ENCODE measurements at regions not wholly inside any gene's neighbourhood (a gene's known extent, or its start where the extent isn't known, plus 50 kb on each side); places are given as distances from the start of the nearest gene placed in this dataset.

DNA sequence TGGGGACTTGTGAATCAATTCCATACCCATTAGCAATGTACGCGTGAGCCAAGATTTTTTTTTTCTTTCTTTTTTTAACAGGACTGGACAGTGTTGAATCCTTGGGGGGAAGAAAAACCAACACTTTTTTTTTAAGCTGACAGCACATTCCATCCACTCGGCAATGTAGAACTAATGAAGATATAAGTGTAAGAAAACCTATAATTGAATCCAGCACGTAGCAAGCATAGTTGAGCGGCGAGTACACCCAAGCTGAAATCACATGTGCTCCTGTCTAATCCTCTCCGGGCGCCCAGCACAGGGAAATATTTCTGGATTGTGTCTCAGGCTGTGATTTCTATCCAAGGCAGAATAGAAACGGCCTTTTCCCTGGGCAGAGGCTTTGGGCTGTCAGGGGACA is 118.2 kb downstream of the BOD1 start:
- Histone ChIP-seq H4K20me1 (replicated peaks in 1 of 2; ENCODE audit: control insufficient read depth in 1 of 2, insufficient read depth in 2 of 2, low read length in 2 of 2) (no peaks in the 10 kb centered on the region), H2AFZ (ENCODE audit: low read length) (no peak overlapping the region; the same call in 1 of the 2 replicates), H3K23me2 (ENCODE audit: low read depth, low read length) (no peaks in the 10 kb centered on the region), H2BK5ac (ENCODE audit: low read depth, low read length) (no peak overlapping the region), H3K14ac (ENCODE audit: insufficient read length) (no peak overlapping the region), H3K79me1 (ENCODE audit: low read depth, low read length) (no peaks in the 10 kb centered on the region), H3K27ac (ENCODE audit: low read depth, low read length) (no peak overlapping the region), H4K8ac (ENCODE audit: extremely low read depth, insufficient read depth, low read length) (no peak overlapping the region), H3K4me3 (ENCODE audit: extremely low read depth in 1 of 4, insufficient read depth in 2 of 4, low read depth in 3 of 4, low read length in 4 of 4) (no peak overlapping the region), H3K4ac (replicated peaks; ENCODE audit: insufficient read length, low read depth, low read length) (no peak overlapping the region), H4K91ac (replicated peaks; ENCODE audit: insufficient read length, low read length) (no peak overlapping the region), H4K5ac (ENCODE audit: insufficient read length, low read depth, low read length) (no peak overlapping the region), H3K27me3 (replicated peaks in 1 of 4; ENCODE audit: control insufficient read depth in 3 of 4, extremely low read depth in 1 of 4, insufficient read depth in 3 of 4, low read length in 3 of 4) (no peaks in the 10 kb centered on the region; a peak in 1 of 7 replicates), H3K79me2 (ENCODE audit: control insufficient read depth in 1 of 2, insufficient read depth in 2 of 2, low read length in 2 of 2) (no peaks in the 10 kb centered on the region), H3K36me3 (ENCODE audit: control insufficient read depth in 2 of 4, insufficient read depth in 4 of 4, low read length in 3 of 4) (no peaks in the 10 kb centered on the region), H3K9ac (replicated peaks in 1 of 4; ENCODE audit: extremely low read depth in 1 of 4, low read depth in 3 of 4, low read length in 3 of 4) (no peak overlapping the region), H3K4me2 (ENCODE audit: insufficient read depth in 1 of 2, low read depth in 2 of 2, low read length in 2 of 2) (no peak overlapping the region), H3K18ac (ENCODE audit: extremely low read depth, low read length) (no peak overlapping the region), H3K9me3 (ENCODE audit: insufficient read depth in 2 of 2, low read depth in 1 of 2, low read length in 1 of 2) (no peaks in the 10 kb centered on the region), H3K23ac (ENCODE audit: insufficient read length) (no peak overlapping the region), H2BK20ac (ENCODE audit: low read length) (no peak overlapping the region), H3K56ac (replicated peaks; ENCODE audit: insufficient read length, low read depth, low read length) (no peak overlapping the region), H2BK12ac (ENCODE audit: low read depth, low read length) (0 out of 2 replicates have a peak overlapping the region, but pooled peaks have one; percentile 10), H3K4me1 (replicated peaks in 1 of 4; ENCODE audit: control insufficient read depth in 3 of 4, insufficient read depth in 4 of 4, low read length in 3 of 4) (peaks cover 0 to 7% (median 4%) of the 10 kb centered on the region in 4 experiments; a peak in 5 of 7 replicates), H2AK5ac (ENCODE audit: low read depth, low read length) (no peak overlapping the region), H2BK120ac (replicated peaks; ENCODE audit: low read depth, low read length) (no peak overlapping the region), H2BK15ac (ENCODE audit: low read length) (no peak overlapping the region)
- CTCF ChIA-PET (ENCODE audit: partially characterized antibody), result interaction anchor here (0.7 to 1.7 kb wide), 4 partner anchors 18 to 102 kb away, joined by 3 to 4 read pairs (median 4); no protein-coding TSS in a partner anchor
- FAIRE-seq, result no peak
- DNase-seq (ENCODE audit: low read depth in 1 of 2, low spot score in 2 of 2), result peak in 1 of 2 experiments; percentile 39
- 88% methylated on average over 9 of the region's 9 CpGs; no CpG with 5 or more reads in 1 of the 2 experiments for WGBS, 2 experiments (ENCODE audit: extremely low coverage in 1 of 2, insufficient coverage in 1 of 2, insufficient read length in 1 of 2, insufficient replicate concordance in 2 of 2, low coverage in 1 of 2, low lambda C conversion rate in 2 of 2, missing lambda C conversion rate in 1 of 2)
- POLR2A ChIA-PET (ENCODE audit: partially characterized antibody), result interaction anchor here (1.0 kb wide), 1 partner anchor 170 kb away, joined by 5 read pairs; the partner anchor contains the start of gene STC2
- TF ChIP-seq JUN (IDR thresholded peaks at IDR 0.05; ENCODE audit: low read depth, low read length) (no peak), HDAC6 (IDR thresholded peaks at IDR 0.05; ENCODE audit: low read depth, low read length) (no peak), CEBPB (IDR thresholded peaks at IDR 0.05; ENCODE audit: low read depth, low read length) (no peak), CBX5 (IDR thresholded peaks at IDR 0.05; ENCODE audit: low read depth, low read length) (no peak), SIRT6 (IDR thresholded peaks at IDR 0.05; ENCODE audit: low read length) (no peak), TAF7 (optimal IDR thresholded peaks at IDR 0.05; ENCODE audit: borderline replicate concordance, low read depth, low read length) (no peak), KDM5A (IDR thresholded peaks at IDR 0.05; ENCODE audit: low read length) (no peak), BACH1 (IDR thresholded peaks at IDR 0.05; ENCODE audit: low read length) (no peak), SP4 (IDR thresholded peaks at IDR 0.05; ENCODE audit: low read length) (no peak), PHF8 (conservative IDR thresholded peaks at IDR 0.05; ENCODE audit: low read depth, low read length) (no peak), TAF1 (IDR thresholded peaks at IDR 0.05; ENCODE audit: low read depth, low read length) (no peak), ASH2L (IDR thresholded peaks at IDR 0.05; ENCODE audit: low read length) (no peak), SRF (IDR thresholded peaks at IDR 0.05; ENCODE audit: low read depth, low read length) (no peak), NRF1 (IDR thresholded peaks at IDR 0.05; ENCODE audit: low read depth, low read length) (no peak), POLR2A (IDR thresholded peaks at IDR 0.05; ENCODE audit: control extremely low read depth in 1 of 2, low read depth in 2 of 2, low read length in 2 of 2) (no peak), KDM1A (IDR thresholded peaks at IDR 0.05; ENCODE audit: borderline replicate concordance, low read length) (no peak)

Data from H1 (cell line).